Prostate gland (tissue), 2 donors: ENCODE measurements at regions not wholly inside any gene's neighbourhood (a gene's known extent, or its start where the extent isn't known, plus 50 kb on each side); places are given as distances from the start of the nearest gene placed in this dataset.

Source experiments
- POLR2A ChIP-seq: fragments of 450-650 bp; IDR thresholded peaks from one replicate; pipeline ENCODE4 v1.6.1; 2016; ENCODE audit warnings: antibody characterized with exemption, mild to moderate bottlenecking
- POLR2AphosphoS5 ChIP-seq: sonication (generic); formaldehyde crosslinking; IDR thresholded peaks from one replicate; pipeline ENCODE4 v1.6.1; 2017; ENCODE audit warnings: antibody characterized with exemption
- TF ChIP-seq, protein P1 (sequence below), 4 experiments: fragments of 200-600 bp in 2 of 4; fragments of 450-650 bp in 2 of 4; sonication (generic) in 2 of 4; IDR thresholded peaks; 1 replicate in 3 of 4; 2 replicates in 1 of 4; pipeline ENCODE4 v1.5.1; 2016 to 2019; ENCODE audit warnings: antibody characterized with exemption in 4 of 4, mild to moderate bottlenecking in 2 of 4, moderate library complexity in 2 of 4

- TF ChIP-seq POLR2A (no peak), POLR2AphosphoS5 (no peak)
- TF ChIP-seq, protein P1, sequence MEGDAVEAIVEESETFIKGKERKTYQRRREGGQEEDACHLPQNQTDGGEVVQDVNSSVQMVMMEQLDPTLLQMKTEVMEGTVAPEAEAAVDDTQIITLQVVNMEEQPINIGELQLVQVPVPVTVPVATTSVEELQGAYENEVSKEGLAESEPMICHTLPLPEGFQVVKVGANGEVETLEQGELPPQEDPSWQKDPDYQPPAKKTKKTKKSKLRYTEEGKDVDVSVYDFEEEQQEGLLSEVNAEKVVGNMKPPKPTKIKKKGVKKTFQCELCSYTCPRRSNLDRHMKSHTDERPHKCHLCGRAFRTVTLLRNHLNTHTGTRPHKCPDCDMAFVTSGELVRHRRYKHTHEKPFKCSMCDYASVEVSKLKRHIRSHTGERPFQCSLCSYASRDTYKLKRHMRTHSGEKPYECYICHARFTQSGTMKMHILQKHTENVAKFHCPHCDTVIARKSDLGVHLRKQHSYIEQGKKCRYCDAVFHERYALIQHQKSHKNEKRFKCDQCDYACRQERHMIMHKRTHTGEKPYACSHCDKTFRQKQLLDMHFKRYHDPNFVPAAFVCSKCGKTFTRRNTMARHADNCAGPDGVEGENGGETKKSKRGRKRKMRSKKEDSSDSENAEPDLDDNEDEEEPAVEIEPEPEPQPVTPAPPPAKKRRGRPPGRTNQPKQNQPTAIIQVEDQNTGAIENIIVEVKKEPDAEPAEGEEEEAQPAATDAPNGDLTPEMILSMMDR (IDR thresholded peaks at IDR 0.05) = no peak
These were observed 646.6 kb downstream of the ANKRD50 start for GRCh38 chr4:124065936-124066335.
